ELF-1 (cell line): ENCODE measurements at regions not wholly inside any gene's neighbourhood (a gene's known extent, or its start where the extent isn't known, plus 50 kb on each side); places are given as distances from the start of the nearest gene placed in this dataset.
A peak's percentile ranks its signal among the peaks of the same experiment; 100 is the strongest.
"Not testable (repeated sequence)": the region's sequence is repeated elsewhere in the genome, so short reads cannot be mapped to it uniquely, and the experiment has no call there.

Source experiments
- DNase-seq: peaks from one replicate; pipeline ENCODE4 v3.0.0-alpha.2; 2016; ENCODE audit warnings: low read depth, low spot score

DNA sequence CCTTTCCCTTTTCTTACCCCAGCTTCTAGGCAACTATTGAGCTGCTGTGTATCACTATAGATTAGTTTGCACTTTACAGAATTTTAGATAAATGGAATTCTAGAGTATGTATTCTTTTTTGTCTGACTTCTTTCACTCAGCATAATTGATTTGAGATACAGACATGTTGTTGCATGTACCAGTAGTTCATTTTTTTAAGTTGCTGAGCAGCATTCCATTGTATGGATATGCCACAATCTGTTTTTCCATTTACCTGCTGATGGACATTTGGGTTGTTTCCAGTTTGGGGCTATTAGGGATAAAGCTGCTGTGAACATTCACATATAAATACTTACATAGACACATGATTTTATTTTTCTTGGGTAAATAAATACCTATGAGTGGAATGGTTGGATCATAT, 135.7 kb downstream of the IGF1 start:
- DNase-seq = no peak

DNA sequence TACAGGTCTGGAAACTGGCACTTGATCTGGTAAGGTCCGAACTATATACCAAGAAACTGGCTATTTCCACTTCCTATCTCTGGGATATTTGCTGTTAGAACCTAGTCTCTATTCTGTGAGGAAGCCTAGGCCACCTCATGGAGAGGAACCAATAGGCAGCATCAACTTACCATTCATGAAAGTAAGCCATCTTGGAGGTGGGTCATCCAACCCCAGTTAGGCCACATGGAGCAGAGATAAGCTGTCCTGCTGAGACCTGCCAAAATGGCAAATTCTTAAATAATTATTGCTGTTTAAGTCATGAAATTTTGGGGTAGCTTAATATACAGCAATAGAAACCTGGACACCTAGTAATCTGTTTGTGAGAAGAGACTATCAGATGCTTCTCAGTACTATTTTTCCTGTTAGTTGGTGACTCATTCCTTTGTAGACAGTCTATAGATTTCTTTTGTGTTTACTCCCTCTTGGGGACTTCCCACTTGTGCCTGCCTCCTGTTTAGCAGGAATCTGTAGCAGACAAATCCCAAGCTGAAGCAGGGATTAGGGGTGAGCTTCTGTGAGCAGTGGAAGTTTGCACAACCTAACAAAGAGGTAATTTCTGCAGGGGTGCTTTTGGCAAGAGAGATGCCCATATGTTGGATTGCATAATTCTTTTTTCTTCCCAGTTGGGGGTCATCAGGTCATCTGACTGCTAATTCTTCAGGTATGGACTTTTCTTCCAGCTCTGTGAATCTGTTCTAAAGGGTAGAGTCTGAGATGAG, 136.8 kb downstream of the IGF1 start:
- DNase-seq = peak; percentile 5

DNA sequence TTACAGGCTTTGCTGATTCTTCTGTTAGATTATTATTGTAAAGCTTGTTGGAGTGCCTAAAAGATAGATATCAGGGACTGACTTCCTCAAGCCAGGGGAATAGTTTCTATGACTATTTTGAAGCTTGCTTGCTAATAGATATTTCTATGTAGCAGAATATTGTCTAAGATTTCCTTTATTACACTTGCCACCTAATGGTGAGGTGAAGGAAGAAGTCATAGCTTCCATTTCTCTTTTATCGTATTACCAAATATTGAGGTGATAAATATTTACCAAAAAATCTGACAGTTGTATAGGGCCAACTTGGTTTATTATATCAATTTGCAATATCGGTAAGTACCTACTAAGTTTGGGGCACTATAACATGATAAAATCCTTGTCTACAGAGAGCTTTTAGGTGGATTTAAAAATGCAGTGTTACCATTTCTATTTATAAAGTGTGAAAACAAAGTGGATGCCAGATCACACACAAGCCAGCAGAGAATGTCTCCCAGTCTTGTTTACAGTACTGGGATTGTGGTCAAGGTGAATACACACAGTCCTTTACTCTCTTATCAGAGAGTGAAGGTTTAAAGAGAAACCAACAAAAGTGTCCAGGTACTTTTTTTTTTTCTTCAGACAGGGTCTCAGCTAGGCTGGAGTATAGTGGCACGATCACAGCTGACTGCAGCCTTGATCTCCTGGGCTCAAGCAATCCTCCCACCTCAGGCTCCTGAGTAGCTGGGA, 137.9 kb downstream of the IGF1 start:
- DNase-seq = no peak

DNA sequence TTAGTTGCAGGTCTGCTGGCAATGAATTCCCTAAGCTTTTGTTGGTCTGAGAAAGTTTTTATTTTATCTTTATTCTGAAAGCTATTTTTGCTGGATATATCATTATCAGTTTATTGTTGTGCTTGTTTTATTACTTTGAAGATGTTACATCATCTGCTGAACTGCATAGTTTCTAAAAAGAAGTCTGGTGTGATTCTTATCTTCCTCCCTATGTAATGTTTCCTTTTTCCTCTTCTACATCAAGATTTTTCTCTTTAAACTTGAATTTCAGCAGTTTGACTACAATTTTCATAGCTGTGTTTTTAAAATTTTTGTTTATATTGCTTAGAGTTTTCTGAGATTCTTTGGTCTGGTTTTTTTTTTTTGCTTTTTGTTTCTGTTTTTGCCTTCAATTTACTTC, 137.1 kb upstream of the PMCH start:
- DNase-seq = no peak

DNA sequence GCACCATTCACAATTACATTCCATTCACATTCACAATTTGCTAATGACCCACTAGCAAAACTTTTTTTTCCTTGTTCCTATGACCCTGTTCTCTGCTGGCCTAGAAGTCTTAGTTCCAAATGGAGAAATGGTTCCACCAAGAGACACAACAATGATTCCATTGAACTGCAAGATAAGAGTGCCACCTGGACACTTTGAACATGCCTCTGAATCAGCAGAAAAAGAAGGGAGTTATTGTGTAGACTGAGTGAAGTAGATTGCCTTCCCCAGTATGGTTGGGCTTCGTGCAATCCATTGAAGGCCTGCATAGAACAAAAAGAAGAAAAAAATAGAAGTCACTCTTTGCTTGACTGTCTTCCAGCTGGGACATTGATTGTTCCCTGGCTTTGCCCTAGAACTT, 133.8 kb upstream of the PMCH start:
- no peak for DNase-seq

DNA sequence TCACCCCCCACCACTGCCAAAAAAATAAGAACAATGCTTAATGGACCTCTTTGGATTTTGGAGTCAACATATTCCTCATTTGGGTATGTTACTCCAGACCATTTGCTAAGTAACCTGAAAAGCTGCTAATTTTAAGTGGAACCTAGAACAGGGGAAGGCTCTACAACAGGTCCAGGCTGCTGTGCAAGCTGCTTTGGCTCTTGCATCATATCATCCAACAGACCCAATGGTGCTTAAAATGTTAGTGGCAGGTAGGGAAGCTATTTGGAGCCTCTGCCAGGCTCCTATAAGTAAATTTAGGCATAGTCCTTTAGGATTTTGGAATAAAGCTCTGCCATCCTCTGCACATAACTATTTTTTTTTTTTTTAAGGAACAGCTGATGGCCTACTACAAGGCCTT, 132.2 kb upstream of the PMCH start:
- DNase-seq = no peak

DNA sequence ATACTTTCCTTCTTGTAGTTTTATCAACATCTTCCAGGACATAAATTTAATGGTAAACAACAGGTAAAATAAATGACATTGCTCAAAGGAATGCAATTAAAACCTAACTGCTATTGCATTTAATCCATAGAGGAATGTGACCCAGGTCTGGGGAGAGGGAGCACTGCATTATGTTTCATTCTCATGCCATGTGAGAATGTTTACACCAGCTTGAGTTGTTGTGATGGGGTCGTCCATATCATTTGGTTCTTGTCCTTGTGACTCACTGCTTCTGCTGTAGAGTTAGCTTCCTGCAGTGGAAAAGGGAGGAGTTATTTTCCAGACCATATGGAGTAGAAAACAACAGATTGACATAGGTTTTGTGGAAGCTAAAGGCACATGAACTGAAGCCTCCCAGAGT, 129.3 kb upstream of the PMCH start:
- no peak for DNase-seq

DNA sequence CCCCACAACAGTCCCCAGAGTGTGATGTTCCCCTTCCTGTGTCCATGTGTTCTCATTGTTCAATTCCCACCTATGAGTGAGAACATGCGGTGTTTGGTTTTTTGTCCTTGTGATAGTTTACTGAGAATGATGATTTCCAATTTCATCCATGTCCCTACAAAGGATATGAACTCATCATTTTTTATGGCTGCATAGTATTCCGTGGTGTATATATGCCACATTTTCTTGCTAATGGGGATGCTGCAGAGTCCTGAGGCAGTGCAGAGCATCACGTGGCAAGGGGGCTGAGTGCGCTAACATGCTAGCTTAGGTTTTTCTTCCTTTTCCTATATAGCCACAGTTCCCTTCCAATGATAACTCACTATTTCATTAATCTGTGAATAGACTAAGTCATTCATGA, 127.5 kb upstream of the PMCH start:
- DNase-seq = not testable (repeated sequence)

DNA sequence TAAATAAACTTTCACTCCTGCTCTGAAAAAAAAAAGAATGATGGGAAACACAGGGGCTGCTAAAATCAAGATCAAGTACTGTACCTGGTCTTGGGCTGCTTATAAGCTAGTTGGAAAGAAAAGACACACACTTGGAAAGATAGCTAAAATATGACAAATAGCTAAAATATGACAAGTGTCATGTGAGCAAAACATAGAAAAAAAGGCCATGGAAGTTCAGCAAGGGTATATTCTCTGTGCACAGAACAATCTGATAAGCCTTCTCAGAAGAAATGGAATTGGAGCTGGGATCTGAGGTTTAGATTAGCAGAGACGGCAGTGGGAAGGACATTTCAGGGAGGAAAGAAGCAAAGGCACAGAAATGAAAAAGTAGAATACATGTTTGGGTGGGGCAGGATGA, 126.2 kb upstream of the PMCH start:
- DNase-seq = no peak

DNA sequence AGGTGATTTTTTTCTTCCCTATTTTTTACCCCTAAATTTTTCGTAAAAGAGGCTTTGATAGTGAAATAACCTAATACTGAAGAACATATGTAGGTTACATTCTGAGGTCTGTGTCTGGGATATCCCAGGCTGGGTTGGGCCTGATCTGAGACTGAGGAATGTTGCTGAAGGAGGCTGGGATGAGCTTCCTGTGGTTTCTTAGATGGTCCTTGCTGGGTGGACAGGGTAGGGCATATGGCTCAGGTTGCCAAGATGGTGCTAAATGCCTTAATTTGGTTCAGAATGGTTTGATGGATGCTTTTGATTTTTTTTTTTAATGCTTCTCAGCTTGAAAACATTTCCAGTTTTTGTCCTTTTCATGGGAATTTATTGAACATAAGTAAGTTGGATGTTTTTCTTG, 124.6 kb upstream of the PMCH start:
- DNase-seq = peak; percentile 29

DNA sequence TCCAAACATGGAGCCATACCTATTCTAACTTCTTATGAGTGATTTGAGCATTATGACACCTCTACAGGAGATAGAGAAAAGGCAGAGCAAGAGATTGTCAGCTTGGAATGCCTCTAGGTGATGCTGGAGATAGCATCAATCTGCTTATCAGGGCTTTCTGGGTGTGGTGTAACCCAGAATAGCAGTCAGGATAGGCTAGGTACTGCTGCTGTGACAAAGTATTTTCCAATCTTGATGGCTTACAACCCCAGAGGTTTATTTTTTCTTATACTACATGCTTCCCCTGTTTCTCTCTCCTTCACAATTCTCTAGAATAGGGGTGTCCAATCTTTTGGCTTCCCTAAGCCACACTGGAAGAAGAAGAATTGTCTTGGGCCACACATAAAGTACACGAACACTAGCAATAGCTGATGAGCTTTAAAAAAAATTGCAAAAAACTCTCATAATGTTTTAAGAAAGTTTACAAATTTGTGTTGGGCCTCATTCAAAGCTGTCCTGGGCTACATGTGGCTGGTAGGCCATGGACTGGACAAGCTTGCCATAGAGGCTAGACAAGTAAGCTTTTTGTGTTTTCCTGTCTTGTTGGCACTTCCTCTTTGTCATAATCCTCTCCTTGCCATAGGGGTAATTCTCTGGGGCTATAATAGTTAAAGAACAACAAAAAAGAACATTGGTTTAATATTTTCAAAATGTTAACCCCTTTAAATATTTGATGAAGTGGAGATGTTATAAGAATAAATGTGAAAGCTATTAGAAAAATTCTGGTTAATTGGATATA, 123.9 kb upstream of the PMCH start:
- no peak for DNase-seq

DNA sequence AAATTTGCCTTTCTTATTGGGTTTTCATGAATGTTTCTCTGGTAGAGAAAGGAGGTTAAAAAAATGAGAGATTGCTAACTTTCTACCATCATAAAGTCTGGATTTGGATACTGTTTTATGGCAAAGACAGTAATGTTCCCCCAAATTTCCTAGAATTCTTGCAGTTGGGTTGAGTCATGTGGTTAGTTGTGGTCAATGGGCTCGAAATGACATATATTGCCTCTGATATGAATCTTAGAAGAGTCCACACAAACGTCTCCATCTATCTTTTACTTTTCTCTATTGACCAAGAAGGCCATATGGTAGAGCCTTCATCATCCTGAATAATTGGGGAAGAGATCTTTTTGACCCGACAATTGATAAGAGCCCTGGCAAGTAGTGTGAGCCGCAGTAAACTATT, 119.5 kb upstream of the PMCH start:
- DNase-seq = no peak

DNA sequence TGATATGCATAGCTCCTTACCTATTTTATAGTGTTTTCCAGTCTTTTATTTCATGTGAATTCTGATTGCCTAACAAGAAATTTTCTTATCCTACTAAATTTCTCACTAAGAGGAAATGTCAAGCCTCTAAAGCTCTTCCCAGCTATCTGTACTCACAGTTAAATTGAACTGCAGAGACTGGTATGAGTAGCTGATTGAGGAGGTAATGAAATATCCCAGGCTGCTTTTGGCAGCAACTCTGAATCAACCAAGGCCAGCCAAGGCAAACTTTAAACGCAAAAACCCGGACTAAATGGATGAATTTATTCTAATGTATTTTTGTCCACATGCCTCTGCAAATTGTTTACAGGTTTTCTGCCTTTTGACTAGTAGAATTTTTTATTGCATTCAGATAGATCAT, 119.1 kb upstream of the PMCH start:
- no peak for DNase-seq

DNA sequence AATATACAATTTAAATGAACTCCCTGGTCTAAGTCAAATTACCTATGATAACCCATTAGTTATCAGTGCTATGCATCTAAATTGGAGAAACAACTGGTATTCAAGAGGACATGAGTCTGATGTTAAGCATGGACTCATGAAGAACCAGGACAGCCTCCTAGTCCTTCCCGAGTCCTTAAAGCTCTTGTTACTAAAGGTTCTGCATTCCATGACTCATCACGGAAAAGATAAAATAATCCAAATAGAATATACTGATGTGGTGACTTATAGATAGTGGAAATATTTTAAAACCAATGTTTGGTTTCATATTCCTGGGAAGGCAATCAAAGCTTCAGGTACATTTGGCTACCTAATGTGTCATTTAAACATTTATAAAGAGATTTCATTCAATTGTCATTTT, 117.2 kb upstream of the PMCH start:
- no peak for DNase-seq

DNA sequence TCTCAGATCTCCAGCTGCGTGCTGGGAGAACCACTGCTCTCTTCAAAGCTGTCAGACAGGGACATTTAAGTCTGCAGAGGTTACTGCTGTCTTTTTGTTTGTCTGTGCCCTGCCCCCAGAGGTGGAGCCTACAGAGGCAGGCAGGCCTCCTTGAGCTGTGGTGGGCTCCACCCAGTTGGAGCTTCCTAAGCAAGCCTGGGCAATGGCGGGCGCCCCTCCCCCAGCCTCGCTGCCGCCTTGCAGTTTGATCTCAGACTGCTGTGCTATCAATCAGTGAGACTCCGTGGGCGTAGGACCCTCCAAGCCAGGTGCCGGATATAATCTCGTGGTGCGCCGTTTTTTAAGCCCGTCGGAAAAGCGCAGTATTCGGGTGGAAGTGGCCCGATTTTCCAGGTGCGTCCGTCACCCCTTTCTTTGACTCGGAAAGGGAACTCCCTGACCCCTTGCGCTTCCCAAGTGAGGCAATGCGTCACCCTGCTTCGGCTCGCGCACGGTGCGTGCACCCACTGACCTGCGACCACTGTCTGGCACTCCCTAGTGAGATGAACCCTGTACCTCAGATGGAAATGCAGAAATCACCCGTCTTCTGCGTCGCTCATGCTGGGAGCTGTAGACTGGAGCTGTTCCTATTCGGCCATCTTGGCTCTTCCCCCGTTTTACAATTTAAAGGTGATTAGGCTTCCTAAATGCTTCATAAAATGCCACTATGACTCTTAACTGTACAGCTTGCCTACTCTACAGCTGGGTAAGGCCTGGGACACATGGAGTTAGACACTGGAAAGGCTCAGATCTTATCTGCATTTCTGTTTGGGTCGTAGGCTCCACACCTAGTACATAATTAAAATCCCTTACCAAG, 115.7 kb upstream of the PMCH start:
- DNase-seq = peak; percentile 59

DNA sequence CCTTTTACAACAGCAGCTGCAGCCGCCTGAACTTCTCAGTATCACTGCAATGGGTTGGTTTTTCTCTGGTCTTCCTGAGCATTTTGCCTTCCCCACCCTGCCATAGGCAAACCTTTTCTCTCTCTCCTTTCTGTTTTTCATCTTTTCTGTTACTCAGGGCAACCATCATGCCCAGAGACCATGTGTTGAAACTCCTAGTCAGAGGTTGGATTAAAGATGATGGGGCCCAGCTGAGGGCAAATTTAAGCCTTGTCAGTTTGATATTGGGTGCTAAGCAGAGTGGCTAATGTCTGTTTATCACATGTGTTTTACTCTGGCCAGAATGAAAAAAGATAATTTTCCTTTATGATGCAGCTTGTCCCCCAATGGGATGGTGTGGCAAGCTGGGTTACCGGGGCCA, 107.9 kb upstream of the PMCH start:
- no peak for DNase-seq

DNA sequence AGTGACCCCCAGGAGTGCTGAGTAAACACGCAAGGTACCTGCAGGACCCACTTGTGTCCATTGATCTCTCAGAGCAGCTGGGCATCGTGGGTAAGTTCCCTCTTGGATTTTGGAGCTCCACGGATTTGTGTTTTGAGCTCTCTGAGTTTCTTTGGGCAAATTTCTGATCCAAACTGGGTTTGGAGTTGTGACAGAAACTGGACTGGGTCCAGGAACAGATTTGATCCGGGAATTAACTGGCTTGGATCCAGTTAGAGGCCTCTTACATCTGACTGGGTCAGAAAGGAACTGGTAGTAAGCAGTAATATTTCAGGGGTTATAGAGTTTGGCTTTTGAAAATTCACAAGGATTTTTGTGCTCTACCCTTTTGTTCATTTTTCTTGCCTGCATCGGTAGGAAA, 107.0 kb upstream of the PMCH start:
- not testable (repeated sequence) for DNase-seq

DNA sequence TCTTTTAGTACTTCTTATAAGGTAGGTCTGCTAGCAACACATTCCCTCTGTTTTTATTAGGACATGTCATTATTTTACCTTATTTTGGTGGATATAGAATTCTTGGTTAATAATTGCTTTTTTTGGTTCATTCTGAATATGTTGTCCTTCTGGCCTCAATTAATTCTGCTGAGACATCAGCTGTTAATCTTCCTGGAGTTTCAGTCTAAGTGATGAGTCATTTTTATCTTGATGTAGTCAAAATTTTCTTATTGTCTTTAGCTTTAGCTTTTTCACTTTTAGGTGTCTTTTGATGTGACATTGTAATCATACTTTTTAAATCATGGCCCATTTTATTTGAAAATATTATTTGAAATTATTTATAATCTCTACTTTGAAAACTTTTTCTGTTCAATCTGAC, 104.9 kb upstream of the PMCH start:
- no peak for DNase-seq

DNA sequence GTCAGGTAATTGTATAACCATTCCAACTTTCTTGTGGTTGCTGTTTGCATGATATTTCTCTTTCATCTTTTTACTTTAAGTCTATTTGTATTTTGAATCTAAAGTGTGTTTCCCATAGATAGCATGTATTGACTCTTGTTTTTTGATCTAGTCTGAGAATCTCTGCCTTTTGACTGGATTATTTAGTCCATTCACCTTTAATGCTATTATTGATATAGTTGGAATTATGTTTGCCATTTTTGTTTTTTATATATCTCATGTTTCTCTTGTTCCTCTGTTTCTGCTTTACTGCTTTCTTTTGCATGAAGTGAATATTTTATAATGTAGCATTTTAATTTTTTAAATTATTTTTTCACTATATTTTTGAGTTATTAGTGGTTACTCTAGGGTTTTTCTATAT, 103.9 kb upstream of the PMCH start:
- no peak for DNase-seq

DNA sequence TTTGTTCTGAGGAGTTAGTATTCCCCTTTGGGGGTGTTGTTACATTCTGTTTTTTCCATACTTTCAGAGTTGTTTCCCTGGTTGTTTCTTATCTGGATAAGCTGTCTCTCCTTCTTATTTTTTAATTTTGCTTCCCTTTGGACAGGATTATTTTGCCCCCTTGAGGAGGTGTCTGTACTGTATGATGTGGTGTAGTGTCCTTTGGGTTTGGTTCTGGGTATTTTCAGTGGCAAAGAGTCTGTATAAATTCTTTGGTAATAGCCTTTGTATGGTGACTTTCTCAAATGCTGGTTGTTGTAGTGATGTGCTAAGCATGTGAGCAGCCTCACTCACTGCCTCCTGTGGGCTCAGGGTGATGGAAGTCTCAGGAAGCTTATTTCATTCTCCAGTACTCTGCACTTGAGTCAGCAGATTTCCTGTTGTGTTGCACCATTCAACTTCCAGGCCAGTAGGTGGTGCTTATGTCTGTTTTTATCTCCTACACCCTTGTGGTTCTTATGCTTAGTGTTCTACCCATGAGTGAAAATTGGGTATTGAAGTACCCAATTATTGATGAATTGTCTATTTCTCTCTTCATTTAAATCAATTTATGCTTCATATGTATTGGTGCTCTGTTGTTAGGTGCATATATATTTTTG, 103.3 kb upstream of the PMCH start:
- DNase-seq = peak; percentile 51

DNA sequence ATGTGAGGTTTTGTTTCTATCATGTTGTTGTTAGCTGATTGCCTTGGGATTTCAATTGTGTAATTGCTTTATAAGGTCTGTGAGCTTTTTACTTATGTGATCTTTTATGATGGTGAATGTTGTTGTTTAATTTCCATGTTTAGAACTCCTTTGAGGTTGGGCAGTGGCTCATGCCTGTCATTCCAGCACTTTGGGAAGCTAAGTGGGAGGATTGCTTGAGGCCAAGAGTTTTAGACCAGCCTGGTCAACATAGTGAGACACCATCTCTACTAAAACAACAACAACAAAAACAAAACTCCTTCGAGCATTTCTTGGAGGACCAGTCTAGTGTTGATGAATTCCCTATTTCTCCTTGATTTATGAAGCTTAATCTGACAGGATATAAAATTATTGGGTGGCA, 102.1 kb upstream of the PMCH start:
- peak; percentile 4 for DNase-seq
